Hepatocyte (in vitro differentiated cells): ENCODE measurements at regions not wholly inside any gene's neighbourhood (a gene's known extent, or its start where the extent isn't known, plus 50 kb on each side); places are given as distances from the start of the nearest gene placed in this dataset.

Experiments
- EZH2 ChIP-seq: fragments of 200-600 bp; sonication (generic); IDR thresholded peaks from 2 replicates; pipeline ENCODE4 v1.6.1; 2016; ENCODE audit warnings: antibody characterized with exemption, mild to moderate bottlenecking, borderline replicate concordance
- TF ChIP-seq, protein P1 (sequence below): fragments of 200-600 bp; sonication (generic); IDR thresholded peaks from 2 replicates; pipeline ENCODE4 v1.5.1; 2016; ENCODE audit warnings: antibody characterized with exemption, mild to moderate bottlenecking; ENCODE audit not compliant: poor library complexity

DNA sequence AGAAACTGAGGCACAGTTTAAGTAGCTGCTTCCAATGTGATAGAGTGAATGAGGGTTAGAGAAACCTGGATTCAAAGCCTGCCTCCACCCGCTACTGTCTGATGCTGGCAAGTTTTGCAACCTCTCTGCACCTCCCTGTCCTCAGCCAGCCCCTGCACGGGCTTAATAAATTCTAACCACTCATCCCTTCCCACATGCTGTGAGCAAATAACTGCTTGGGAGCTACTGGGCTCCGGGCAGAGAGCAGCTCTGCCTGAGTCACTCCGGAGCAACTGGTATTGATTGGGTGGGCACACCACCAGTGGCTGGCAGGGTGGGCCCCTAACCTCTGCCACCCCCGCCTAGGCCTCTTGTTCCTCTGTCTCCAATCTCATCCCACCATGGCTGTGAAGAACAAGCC, 104.3 kb upstream of the SYT13 start:
- TF ChIP-seq, protein P1, sequence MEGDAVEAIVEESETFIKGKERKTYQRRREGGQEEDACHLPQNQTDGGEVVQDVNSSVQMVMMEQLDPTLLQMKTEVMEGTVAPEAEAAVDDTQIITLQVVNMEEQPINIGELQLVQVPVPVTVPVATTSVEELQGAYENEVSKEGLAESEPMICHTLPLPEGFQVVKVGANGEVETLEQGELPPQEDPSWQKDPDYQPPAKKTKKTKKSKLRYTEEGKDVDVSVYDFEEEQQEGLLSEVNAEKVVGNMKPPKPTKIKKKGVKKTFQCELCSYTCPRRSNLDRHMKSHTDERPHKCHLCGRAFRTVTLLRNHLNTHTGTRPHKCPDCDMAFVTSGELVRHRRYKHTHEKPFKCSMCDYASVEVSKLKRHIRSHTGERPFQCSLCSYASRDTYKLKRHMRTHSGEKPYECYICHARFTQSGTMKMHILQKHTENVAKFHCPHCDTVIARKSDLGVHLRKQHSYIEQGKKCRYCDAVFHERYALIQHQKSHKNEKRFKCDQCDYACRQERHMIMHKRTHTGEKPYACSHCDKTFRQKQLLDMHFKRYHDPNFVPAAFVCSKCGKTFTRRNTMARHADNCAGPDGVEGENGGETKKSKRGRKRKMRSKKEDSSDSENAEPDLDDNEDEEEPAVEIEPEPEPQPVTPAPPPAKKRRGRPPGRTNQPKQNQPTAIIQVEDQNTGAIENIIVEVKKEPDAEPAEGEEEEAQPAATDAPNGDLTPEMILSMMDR = no peak
- TF ChIP-seq EZH2 = no peak
